ENCODE measurements at regions not wholly inside any gene's neighbourhood (a gene's known extent, or its start where the extent isn't known, plus 50 kb on each side); places are given as distances from the start of the nearest gene placed in this dataset.

- no peak overlapping the region for H2AFZ ChIP-seq (ENCODE audit: low read depth)
- H3K4me1 ChIP-seq (ENCODE audit: control insufficient read depth in 1 of 2, insufficient read depth in 2 of 2, low read depth in 1 of 2, low read length in 1 of 2) = peaks cover 0 to 1% of the 10 kb centered on the region in 2 experiments; a peak in 1 of 4 replicates
- H3K27me3 ChIP-seq (ENCODE audit: insufficient read depth) = no peaks in the 10 kb centered on the region
- TF ChIP-seq EP300 (IDR thresholded peaks at IDR 0.05; ENCODE audit: borderline replicate concordance in 1 of 2, low read depth in 1 of 2, low read length in 1 of 2) (no peak), RXRA (IDR thresholded peaks at IDR 0.05; ENCODE audit: borderline replicate concordance, low read depth) (no peak), ELF1 (IDR thresholded peaks at IDR 0.05) (no peak), MEF2A (IDR thresholded peaks at IDR 0.05; ENCODE audit: borderline replicate concordance, low read depth) (no peak), USF2 (IDR thresholded peaks at IDR 0.05; ENCODE audit: borderline replicate concordance, low read depth, low read length) (no peak), JUND (IDR thresholded peaks at IDR 0.05) (no peak), MXI1 (IDR thresholded peaks at IDR 0.05; ENCODE audit: low read depth, low read length) (no peak), MAX (IDR thresholded peaks at IDR 0.05; ENCODE audit: low read depth) (no peak), GABPA (IDR thresholded peaks at IDR 0.05; ENCODE audit: low read depth) (no peak), TCF12 (IDR thresholded peaks at IDR 0.05) (no peak), SMC3 (IDR thresholded peaks at IDR 0.05; ENCODE audit: low read depth, low read length) (no peak), SIN3A (IDR thresholded peaks at IDR 0.05; ENCODE audit: borderline replicate concordance, low read depth, low read length) (no peak), FOXM1 (IDR thresholded peaks at IDR 0.05; ENCODE audit: low read depth) (no peak), ZBTB33 (IDR thresholded peaks at IDR 0.05; ENCODE audit: borderline replicate concordance, low read depth) (no peak), NFIC (IDR thresholded peaks at IDR 0.05; ENCODE audit: borderline replicate concordance) (no peak)
- TF ChIP-seq, protein P1, sequence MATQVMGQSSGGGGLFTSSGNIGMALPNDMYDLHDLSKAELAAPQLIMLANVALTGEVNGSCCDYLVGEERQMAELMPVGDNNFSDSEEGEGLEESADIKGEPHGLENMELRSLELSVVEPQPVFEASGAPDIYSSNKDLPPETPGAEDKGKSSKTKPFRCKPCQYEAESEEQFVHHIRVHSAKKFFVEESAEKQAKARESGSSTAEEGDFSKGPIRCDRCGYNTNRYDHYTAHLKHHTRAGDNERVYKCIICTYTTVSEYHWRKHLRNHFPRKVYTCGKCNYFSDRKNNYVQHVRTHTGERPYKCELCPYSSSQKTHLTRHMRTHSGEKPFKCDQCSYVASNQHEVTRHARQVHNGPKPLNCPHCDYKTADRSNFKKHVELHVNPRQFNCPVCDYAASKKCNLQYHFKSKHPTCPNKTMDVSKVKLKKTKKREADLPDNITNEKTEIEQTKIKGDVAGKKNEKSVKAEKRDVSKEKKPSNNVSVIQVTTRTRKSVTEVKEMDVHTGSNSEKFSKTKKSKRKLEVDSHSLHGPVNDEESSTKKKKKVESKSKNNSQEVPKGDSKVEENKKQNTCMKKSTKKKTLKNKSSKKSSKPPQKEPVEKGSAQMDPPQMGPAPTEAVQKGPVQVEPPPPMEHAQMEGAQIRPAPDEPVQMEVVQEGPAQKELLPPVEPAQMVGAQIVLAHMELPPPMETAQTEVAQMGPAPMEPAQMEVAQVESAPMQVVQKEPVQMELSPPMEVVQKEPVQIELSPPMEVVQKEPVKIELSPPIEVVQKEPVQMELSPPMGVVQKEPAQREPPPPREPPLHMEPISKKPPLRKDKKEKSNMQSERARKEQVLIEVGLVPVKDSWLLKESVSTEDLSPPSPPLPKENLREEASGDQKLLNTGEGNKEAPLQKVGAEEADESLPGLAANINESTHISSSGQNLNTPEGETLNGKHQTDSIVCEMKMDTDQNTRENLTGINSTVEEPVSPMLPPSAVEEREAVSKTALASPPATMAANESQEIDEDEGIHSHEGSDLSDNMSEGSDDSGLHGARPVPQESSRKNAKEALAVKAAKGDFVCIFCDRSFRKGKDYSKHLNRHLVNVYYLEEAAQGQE (IDR thresholded peaks at IDR 0.05; ENCODE audit: low read depth, low read length) = no peak
- TF ChIP-seq, protein P2, sequence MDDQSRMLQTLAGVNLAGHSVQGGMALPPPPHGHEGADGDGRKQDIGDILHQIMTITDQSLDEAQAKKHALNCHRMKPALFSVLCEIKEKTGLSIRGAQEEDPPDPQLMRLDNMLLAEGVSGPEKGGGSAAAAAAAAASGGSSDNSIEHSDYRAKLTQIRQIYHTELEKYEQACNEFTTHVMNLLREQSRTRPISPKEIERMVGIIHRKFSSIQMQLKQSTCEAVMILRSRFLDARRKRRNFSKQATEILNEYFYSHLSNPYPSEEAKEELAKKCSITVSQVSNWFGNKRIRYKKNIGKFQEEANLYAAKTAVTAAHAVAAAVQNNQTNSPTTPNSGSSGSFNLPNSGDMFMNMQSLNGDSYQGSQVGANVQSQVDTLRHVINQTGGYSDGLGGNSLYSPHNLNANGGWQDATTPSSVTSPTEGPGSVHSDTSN (IDR thresholded peaks at IDR 0.05) = no peak
- no peaks in the 10 kb centered on the region for H3K9me2 ChIP-seq
- DNase-seq = no peak
- H3K79me2 ChIP-seq (ENCODE audit: insufficient read depth) = no peaks in the 10 kb centered on the region
- no peaks in the 10 kb centered on the region for H3F3A ChIP-seq (replicated peaks; ENCODE audit: insufficient read depth)
- no peaks in the 10 kb centered on the region for H3K9me3 ChIP-seq
- CTCF ChIA-PET = interaction anchor here (0.8 kb wide), 1 partner anchor 41 kb away, joined by 3 read pairs; no protein-coding TSS in a partner anchor
- 84% methylated on average over 3 of the region's 3 CpGs for WGBS (ENCODE audit: low lambda C conversion rate)
- POLR2A ChIA-PET = no interaction called here
- no peak overlapping the region for H3K9ac ChIP-seq
- no peaks in the 10 kb centered on the region for H4K20me1 ChIP-seq (ENCODE audit: insufficient read depth)
- H3K4me3 ChIP-seq (ENCODE audit: low read depth in 2 of 2, low read length in 1 of 2) = no peak overlapping the region
- H3K4me2 ChIP-seq = no peak overlapping the region
- H3K27ac ChIP-seq (ENCODE audit: low read depth in 2 of 2, low read length in 1 of 2) = no peak overlapping the region
- no peaks in the 10 kb centered on the region for H3K36me3 ChIP-seq (replicated peaks in 1 of 2; ENCODE audit: control insufficient read depth in 1 of 2, insufficient read depth in 2 of 2, low read length in 1 of 2)
Observed at GRCh38 chr1:71154429-71154828, 73.6 kb upstream of the ZRANB2 start.
